Ammon's horn (tissue), 1 donor: ENCODE measurements at regions not wholly inside any gene's neighbourhood (a gene's known extent, or its start where the extent isn't known, plus 50 kb on each side); places are given as distances from the start of the nearest gene placed in this dataset.
"Not testable (repeated sequence)": the region's sequence is repeated elsewhere in the genome, so short reads cannot be mapped to it uniquely, and the experiment has no call there.

ENCODE experiments used
- DNase-seq: peaks from one replicate; pipeline ENCODE4 v3.0.0-alpha.2; 2016; ENCODE audit warnings: low spot score

DNA sequence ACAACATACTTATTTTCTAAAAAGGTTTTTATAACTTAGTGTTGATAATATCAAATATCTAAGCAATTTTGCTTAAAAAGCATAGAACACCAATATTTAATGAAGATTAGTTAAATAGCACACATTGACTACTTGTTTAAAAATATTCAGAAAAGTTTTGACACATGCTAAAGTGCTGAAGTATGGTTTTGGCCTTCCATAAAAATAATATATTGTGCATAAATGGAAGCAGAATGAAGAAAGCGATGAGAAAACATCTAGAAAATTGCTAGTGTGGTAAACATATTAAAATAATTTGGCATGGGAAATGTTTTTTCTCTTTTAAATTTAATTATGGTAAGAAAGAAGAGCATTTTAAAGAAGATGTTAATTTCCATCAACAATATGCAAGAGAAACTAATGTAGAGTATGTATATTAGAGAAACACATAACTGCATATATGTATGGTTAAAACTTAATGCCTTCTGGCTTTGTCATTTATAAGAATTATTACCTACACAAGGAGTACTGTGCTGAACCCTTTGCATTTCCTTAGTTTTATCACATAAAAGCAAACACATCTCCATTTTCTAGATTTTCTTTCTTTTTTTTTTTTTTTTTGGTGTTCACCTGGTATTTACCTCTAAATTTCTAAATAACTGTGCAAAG is 921.0 kb upstream of the ADAMTS5 start:
- not testable (repeated sequence) for DNase-seq

GRCh38 chr21:27885296-27885711 is 918.4 kb upstream of the ADAMTS5 start:
- no peak for DNase-seq

GRCh38 chr21:27881331-27881730 is 914.4 kb upstream of the ADAMTS5 start:
- not testable (repeated sequence) for DNase-seq

DNA sequence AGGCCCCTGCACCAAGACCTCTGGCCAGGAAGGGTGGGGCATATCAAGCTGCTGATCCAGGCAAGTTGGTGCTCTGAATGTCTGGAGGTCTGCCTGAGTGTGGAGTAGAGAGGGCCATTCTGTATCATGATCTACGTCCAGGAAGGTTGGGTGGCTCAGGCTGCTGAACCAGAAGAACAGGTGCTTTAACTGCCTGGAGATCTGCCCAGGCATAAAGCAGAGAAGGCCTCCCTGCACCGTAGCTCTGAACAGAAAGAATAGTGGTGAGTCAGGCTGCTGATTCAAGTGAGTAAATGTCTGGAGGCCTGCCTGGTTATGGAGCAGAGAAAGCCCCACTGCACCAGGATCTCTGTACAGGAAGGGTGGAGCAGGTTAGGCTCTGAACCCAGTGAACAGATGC is 905.5 kb upstream of the ADAMTS5 start:
- DNase-seq = not testable (repeated sequence)

GRCh38 chr21:27870755-27871154 is 903.9 kb upstream of the ADAMTS5 start:
- DNase-seq = not testable (repeated sequence)

GRCh38 chr21:27860314-27860955 is 893.5 kb upstream of the ADAMTS5 start:
- DNase-seq = not testable (repeated sequence)

DNA sequence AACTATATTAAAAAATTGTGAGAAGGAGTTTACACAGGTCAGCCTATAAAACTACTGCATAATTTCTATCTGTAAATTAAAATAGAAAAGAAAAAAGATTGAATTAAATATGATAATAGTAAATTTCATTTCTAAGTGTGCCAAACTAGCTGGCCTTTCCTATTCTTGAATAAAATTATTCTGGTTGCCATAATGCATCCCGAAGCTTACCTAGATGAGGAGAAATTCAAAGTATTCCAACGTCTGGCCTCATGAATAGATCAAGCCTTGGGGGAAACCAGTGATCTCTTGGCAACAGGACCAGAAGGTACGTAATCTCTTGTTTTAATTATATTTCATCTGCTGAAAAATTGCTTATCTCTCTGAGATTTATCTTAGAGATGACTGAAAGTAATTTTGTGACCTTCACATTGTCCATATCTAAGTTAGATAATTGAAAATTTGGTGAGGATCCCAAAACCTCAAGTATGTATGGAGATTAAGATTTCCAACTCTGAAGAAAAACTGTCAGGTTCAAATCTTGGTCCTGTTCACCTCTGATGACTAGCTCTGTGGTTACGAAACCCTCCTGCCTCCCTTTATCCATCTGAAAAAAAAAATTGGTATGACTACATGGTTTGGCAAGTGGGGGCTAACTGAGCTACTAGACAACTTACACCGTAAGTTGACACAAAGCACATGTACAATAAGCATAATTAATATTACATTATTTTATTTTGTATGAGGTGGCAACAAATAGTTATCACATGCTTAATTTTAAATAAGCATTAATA is 891.4 kb upstream of the ADAMTS5 start:
- DNase-seq = not testable (repeated sequence)

DNA sequence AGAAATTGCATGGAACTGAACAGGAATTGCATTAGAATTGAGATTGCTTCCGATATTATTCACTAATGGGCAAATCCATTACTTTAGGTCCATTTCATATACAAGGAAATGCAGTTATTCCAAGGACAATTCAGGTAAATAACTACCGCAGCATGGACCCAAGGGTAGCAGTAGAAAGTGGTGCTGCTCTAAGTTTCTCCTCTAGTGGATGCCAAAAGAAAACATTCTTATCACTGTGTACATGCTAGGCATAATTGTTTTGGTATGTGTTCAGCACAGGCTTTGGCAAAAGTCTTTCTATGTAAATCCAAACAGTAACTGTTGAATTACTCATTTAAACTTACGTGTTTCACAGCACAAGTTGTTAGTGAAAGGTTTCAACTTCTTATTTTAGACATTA is 890.1 kb upstream of the ADAMTS5 start:
- DNase-seq = not testable (repeated sequence)

GRCh38 chr21:27841084-27841672 is 874.3 kb upstream of the ADAMTS5 start:
- DNase-seq = no peak

DNA sequence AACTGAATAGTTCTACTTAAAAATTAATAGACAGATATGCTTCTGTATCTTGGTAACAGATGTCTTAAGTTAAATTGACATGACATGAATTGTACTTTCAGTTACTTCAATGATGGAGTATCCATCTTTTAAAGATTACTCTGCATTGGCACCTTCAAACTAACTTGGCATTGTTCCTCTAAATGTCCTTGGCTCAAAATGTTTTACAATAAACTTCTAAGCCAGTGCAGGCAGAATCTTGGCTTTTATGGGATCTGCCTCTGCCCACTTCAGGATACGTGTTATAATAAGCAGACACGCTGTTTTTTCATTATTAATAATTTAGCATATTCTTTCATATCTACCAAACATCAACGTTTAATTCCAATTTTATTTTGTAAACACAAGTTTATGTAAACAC is 873.4 kb upstream of the ADAMTS5 start:
- DNase-seq = no peak

GRCh38 chr21:27839512-27840115 is 872.7 kb upstream of the ADAMTS5 start:
- no peak for DNase-seq

DNA sequence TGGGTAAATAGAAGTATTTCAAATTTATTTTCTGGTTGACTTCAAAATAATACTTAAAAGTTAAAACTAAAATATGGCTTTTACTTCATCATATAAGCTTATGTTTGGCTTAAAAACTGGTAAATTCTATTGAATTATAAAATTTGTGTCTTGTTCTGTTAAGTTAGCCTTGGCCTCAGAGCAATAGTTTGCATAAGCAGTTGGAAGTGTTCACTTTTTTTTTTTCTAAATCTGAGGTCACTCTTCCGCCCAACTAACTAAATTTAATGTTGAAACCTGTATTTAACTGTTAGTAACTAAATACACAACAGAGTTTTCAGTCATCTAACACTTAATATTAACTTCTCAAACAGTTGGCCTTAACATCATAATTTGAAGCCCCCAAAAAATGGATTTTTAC is 871.7 kb upstream of the ADAMTS5 start:
- DNase-seq = no peak

GRCh38 chr21:27837936-27838335 is 871.0 kb upstream of the ADAMTS5 start:
- DNase-seq = no peak

DNA sequence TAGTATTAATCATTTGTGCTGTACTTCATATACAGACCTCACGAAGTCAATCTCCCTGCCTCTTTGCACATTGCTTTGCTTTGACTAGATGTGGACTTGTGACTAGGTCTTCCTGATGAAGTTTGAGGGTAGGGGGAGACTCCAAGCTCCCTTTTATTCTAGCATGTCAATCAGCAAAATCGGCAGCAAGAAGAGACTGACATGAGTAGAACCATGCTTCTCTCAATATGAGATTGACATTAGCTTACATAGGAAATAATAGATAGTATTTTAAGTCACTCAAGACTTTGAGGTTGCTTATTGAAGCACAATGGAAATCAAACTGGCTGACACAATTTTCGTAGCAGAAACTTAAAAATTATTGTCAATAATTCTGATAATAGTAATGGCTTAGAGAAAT is 866.4 kb upstream of the ADAMTS5 start:
- DNase-seq = no peak

GRCh38 chr21:27831816-27832569 is 865.1 kb upstream of the ADAMTS5 start:
- DNase-seq = no peak

GRCh38 chr21:27831177-27831576 is 864.3 kb upstream of the ADAMTS5 start:
- no peak for DNase-seq

- DNase-seq = no peak
These were observed 861.1 kb upstream of the ADAMTS5 start for GRCh38 chr21:27827972-27828371.

DNA sequence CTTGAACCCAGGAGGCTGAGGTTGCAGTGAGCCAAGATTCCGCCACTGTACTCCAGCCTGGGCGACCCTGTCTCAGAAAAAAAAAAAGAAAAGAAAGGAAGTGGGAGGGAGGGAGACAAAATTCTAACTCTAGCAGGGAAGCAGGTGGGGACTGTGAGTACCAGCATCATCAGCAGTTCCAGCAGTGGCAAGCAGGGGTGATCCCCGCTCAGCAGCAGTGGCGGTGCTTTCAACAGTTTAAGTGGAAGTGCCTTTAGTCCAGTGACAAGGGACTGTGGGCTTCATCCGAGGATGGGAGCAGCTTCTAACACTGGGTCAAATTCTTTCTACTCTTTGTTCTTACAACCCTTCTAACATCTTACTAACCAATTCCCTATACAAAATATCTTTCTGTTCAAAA is 858.1 kb upstream of the ADAMTS5 start:
- DNase-seq = no peak

- DNase-seq = no peak
These were observed 856.8 kb upstream of the ADAMTS5 start for GRCh38 chr21:27823652-27824201.

GRCh38 chr21:27820342-27820741 is 853.5 kb upstream of the ADAMTS5 start:
- DNase-seq = no peak

GRCh38 chr21:27819299-27819698 is 852.4 kb upstream of the ADAMTS5 start:
- DNase-seq = no peak
